ENCODE measurements at regions not wholly inside any gene's neighbourhood (a gene's known extent, or its start where the extent isn't known, plus 50 kb on each side); places are given as distances from the start of the nearest gene placed in this dataset.

GRCh38 chr9:105921057-105921726 lies 226.9 kb downstream of the TMEM38B start:
- Histone ChIP-seq H3K36me3 (ENCODE audit: insufficient read depth, insufficient read length, low read length) (no peaks in the 10 kb centered on the region), H3K9me3 (ENCODE audit: insufficient read depth, low read length) (no peaks in the 10 kb centered on the region; the same call in 1 of the 2 replicates), H3K4me3 (ENCODE audit: insufficient read length, low read depth) (no peak overlapping the region), H3K27me3 (ENCODE audit: insufficient read depth, insufficient read length) (no peaks in the 10 kb centered on the region), H3K4me1 (ENCODE audit: insufficient read depth, insufficient read length) (no peaks in the 10 kb centered on the region), H3K9ac (ENCODE audit: insufficient read length, low read depth) (no peak overlapping the region)
- no peak for DNase-seq (ENCODE audit: low read depth, low spot score)
- TF ChIP-seq ZNF274 (IDR thresholded peaks at IDR 0.05; ENCODE audit: low read depth, low read length) = no peak

- H3K27me3 ChIP-seq (ENCODE audit: insufficient read depth, insufficient read length) = no peaks in the 10 kb centered on the region
- no peak overlapping the region for H3K4me3 ChIP-seq (ENCODE audit: insufficient read length, low read depth)
- no peaks in the 10 kb centered on the region for H3K9me3 ChIP-seq (ENCODE audit: insufficient read depth, low read length)
- DNase-seq (ENCODE audit: low read depth, low spot score) = no peak
- H3K9ac ChIP-seq (ENCODE audit: insufficient read length, low read depth) = no peak overlapping the region
- TF ChIP-seq SUZ12 (IDR thresholded peaks at IDR 0.05; ENCODE audit: extremely low read depth, insufficient read depth, insufficient read length) (no peak), ZNF274 (IDR thresholded peaks at IDR 0.05; ENCODE audit: low read depth, low read length) (no peak), YY1 (IDR thresholded peaks at IDR 0.05; ENCODE audit: insufficient read depth, insufficient read length) (no peak)
- no peaks in the 10 kb centered on the region for H3K4me1 ChIP-seq (ENCODE audit: insufficient read depth, insufficient read length)
- H3K36me3 ChIP-seq (ENCODE audit: insufficient read depth, insufficient read length, low read length) = no peaks in the 10 kb centered on the region
Observed at GRCh38 chr9:105928416-105928815, 234.1 kb downstream of the TMEM38B start.

DNA sequence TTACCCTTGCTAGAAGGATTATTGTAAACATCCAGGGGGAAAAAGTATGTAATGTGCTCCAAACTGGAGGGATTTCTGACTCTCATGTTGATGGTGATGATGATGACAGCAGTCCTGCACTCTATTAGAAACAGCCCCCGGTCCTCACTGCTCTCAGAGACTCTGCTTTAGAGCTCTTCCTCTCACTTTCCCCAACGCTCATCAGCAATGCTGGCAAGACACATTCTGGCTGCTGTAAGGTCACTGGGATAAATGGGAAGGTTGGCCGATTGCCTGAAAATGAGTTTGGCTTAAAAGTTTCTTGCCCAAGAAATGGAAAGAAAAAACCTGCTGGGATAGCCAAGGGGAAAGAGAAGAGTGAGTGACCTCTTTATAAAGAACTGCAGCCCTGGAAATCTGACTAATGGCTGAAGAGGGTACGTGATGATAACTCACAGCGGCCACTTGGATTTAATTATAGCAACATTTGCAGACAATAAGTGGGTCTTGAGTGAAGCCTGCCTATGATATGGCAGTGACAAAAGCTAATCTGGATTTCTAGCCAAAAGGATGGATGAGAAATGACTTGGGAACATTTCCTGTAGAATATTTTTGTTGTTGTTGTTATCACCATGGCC lies 235.8 kb downstream of the TMEM38B start:
- H3K4me1 ChIP-seq (ENCODE audit: insufficient read depth, insufficient read length) = no peaks in the 10 kb centered on the region
- no peak overlapping the region for H3K4me3 ChIP-seq (ENCODE audit: insufficient read length, low read depth)
- H3K9me3 ChIP-seq (ENCODE audit: insufficient read depth, low read length) = no peaks in the 10 kb centered on the region
- no peaks in the 10 kb centered on the region for H3K27me3 ChIP-seq (ENCODE audit: insufficient read depth, insufficient read length)
- TF ChIP-seq ZNF274 (IDR thresholded peaks at IDR 0.05; ENCODE audit: low read depth, low read length) (no peak), SUZ12 (IDR thresholded peaks at IDR 0.05; ENCODE audit: extremely low read depth, insufficient read depth, insufficient read length) (no peak), YY1 (IDR thresholded peaks at IDR 0.05; ENCODE audit: insufficient read depth, insufficient read length) (no peak)
- no peak for DNase-seq (ENCODE audit: low read depth, low spot score)
- no peaks in the 10 kb centered on the region for H3K36me3 ChIP-seq (ENCODE audit: insufficient read depth, insufficient read length, low read length)
- no peak overlapping the region for H3K9ac ChIP-seq (ENCODE audit: insufficient read length, low read depth)

DNA sequence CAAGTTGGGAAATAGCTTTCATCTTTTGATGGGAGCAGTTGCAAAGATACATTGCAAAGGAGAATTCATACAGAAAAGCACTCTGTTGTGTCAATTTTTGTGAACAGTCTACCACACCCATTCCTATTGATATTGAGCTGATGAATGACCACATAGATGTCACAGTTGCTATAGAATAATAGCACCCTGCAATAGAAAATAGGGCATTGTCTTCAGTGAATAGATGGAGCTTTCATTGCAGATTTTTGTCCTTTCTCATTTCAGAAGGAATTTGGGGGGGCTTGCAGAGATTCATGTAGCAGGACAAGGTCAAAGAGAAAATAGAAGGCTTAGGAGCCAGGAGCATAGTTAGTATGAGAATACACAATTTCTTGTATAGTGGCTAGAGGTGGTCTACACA lies 237.9 kb downstream of the TMEM38B start:
- no peak for DNase-seq (ENCODE audit: low read depth, low spot score)
- Histone ChIP-seq H3K36me3 (ENCODE audit: insufficient read depth, insufficient read length, low read length) (no peaks in the 10 kb centered on the region), H3K27me3 (ENCODE audit: insufficient read depth, insufficient read length) (no peaks in the 10 kb centered on the region), H3K9me3 (ENCODE audit: insufficient read depth, low read length) (no peaks in the 10 kb centered on the region), H3K4me1 (ENCODE audit: insufficient read depth, insufficient read length) (no peaks in the 10 kb centered on the region), H3K4me3 (ENCODE audit: insufficient read length, low read depth) (no peak overlapping the region), H3K9ac (ENCODE audit: insufficient read length, low read depth) (no peak overlapping the region)
- TF ChIP-seq YY1 (IDR thresholded peaks at IDR 0.05; ENCODE audit: insufficient read depth, insufficient read length) (no peak), ZNF274 (IDR thresholded peaks at IDR 0.05; ENCODE audit: low read depth, low read length) (no peak), SUZ12 (IDR thresholded peaks at IDR 0.05; ENCODE audit: extremely low read depth, insufficient read depth, insufficient read length) (no peak)

DNA sequence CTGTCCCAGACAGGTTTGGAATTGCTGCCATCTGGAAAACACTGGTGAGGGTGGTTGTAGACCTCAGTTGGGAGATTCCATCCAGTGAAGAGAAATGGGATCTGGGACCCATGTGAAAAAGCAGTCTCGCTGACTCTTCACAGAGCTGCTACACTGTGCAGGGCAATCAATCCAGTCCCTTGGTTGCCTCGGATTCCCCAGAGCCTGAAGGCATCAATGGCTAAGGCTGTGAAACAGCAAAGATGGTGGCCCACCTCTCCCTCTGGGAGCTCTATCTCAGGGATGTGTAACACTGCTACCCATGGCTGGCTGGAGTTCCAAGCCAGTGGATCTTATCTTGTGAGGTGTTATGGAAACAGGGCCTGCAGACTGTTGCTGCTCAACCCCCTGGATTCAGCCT lies 256.1 kb downstream of the TMEM38B start:
- no peak for TF ChIP-seq SUZ12 (IDR thresholded peaks at IDR 0.05; ENCODE audit: extremely low read depth, insufficient read depth, insufficient read length)
- no peak for TF ChIP-seq ZNF274 (IDR thresholded peaks at IDR 0.05; ENCODE audit: low read depth, low read length)
- TF ChIP-seq YY1 (IDR thresholded peaks at IDR 0.05; ENCODE audit: insufficient read depth, insufficient read length) = no peak
- Histone ChIP-seq H3K4me3 (ENCODE audit: insufficient read length, low read depth) (no peak overlapping the region), H3K27me3 (ENCODE audit: insufficient read depth, insufficient read length) (no peaks in the 10 kb centered on the region)

DNA sequence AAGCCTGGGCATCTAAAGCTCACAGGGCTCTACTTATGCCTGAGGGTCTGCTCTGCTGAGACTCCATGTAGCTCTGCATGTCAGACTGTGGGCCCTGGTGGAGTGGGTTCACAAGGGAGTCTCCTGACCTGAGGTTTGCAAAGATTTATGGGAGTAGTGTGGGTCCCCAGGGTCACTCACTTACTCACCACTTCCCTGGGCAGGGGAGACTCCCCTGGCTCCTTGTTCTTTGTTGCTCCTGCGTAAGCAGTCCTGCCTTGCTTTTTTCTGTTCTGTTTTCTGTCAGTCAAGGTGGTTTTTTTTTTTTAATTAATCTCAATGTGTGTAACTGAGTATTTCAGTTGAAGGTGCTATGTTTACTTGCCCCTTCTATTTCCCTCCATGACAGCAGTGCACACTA lies 256.6 kb downstream of the TMEM38B start:
- H3K9ac ChIP-seq (ENCODE audit: insufficient read length, low read depth) = no peak overlapping the region
- no peak for DNase-seq (ENCODE audit: low read depth, low spot score)
- H3K4me1 ChIP-seq (ENCODE audit: insufficient read depth, insufficient read length) = no peaks in the 10 kb centered on the region
- peaks cover 8% of the 10 kb centered on the region for H3K9me3 ChIP-seq (ENCODE audit: insufficient read depth, low read length)
- H3K4me3 ChIP-seq (ENCODE audit: insufficient read length, low read depth) = no peak overlapping the region
- no peak for TF ChIP-seq SUZ12 (IDR thresholded peaks at IDR 0.05; ENCODE audit: extremely low read depth, insufficient read depth, insufficient read length)
- no peak for TF ChIP-seq YY1 (IDR thresholded peaks at IDR 0.05; ENCODE audit: insufficient read depth, insufficient read length)
- no peak for TF ChIP-seq ZNF274 (IDR thresholded peaks at IDR 0.05; ENCODE audit: low read depth, low read length)
- no peaks in the 10 kb centered on the region for H3K36me3 ChIP-seq (ENCODE audit: insufficient read depth, insufficient read length, low read length)
- no peaks in the 10 kb centered on the region for H3K27me3 ChIP-seq (ENCODE audit: insufficient read depth, insufficient read length)

More for the DNA sequence above, 256.1 kb downstream of the TMEM38B start:
- Histone ChIP-seq H3K36me3 (ENCODE audit: insufficient read depth, insufficient read length, low read length) (no peaks in the 10 kb centered on the region), H3K4me1 (ENCODE audit: insufficient read depth, insufficient read length) (no peaks in the 10 kb centered on the region), H3K9ac (ENCODE audit: insufficient read length, low read depth) (no peak overlapping the region), H3K9me3 (ENCODE audit: insufficient read depth, low read length) (peaks cover 8% of the 10 kb centered on the region)
- DNase-seq (ENCODE audit: low read depth, low spot score) = no peak

DNA sequence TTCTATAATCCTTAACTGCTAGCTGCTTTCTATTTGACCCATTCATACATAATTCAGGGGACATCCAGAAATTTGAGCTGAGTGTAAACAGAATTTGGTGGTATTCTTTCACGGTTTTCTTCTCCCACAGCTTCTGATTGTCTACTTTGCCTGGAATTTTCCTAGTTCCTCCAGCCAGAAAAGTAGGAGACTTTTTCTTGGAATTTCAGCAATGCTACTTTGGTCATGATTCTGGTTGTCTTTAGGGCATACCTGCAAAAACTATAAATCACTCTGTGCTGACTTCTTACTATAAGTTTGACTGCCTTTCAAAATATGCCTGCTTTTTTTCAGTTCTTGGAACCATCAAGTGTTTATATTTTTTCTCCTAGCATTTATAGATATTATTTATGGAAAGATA lies 260.2 kb downstream of the TMEM38B start:
- no peak for DNase-seq (ENCODE audit: low read depth, low spot score)
- TF ChIP-seq ZNF274 (IDR thresholded peaks at IDR 0.05; ENCODE audit: low read depth, low read length) (no peak), YY1 (IDR thresholded peaks at IDR 0.05; ENCODE audit: insufficient read depth, insufficient read length) (no peak), SUZ12 (IDR thresholded peaks at IDR 0.05; ENCODE audit: extremely low read depth, insufficient read depth, insufficient read length) (no peak)
- Histone ChIP-seq H3K36me3 (ENCODE audit: insufficient read depth, insufficient read length, low read length) (no peaks in the 10 kb centered on the region), H3K4me1 (ENCODE audit: insufficient read depth, insufficient read length) (no peaks in the 10 kb centered on the region), H3K4me3 (ENCODE audit: insufficient read length, low read depth) (no peak overlapping the region), H3K27me3 (ENCODE audit: insufficient read depth, insufficient read length) (no peaks in the 10 kb centered on the region), H3K9ac (ENCODE audit: insufficient read length, low read depth) (no peak overlapping the region), H3K9me3 (ENCODE audit: insufficient read depth, low read length) (peaks cover 8% of the 10 kb centered on the region)
